GM12878 (cell line): ENCODE measurements at regions not wholly inside any gene's neighbourhood (a gene's known extent, or its start where the extent isn't known, plus 50 kb on each side); places are given as distances from the start of the nearest gene placed in this dataset.
"Not testable (repeated sequence)": the region's sequence is repeated elsewhere in the genome, so short reads cannot be mapped to it uniquely, and the experiment has no call there.

Experiments used
- ATAC-seq: fragments of 200-7000 bp; cut with Tn5 transposase; 3 replicates; pipeline ENCODE4 v1.9.1; 2020; ENCODE audit warnings: mild to moderate bottlenecking, moderate library complexity
- BruUV-seq: library from RNA; stranded (reverse); fragments of 400-500 nt; replicated peaks from 2 replicates; lab custom pipeline; 2021; lab: Mats Ljungman, UMichigan
- CTCF ChIA-PET: fragments of 300-600 bp; sonication (Branson Sonifier 250); formaldehyde crosslinking; extraction: SDS; loops from one replicate; lab custom pipeline; 2021; ENCODE audit warnings: inconsistent platforms; lab: Yijun Ruan, JAX
- POLR2A ChIA-PET: fragments of 350-600 bp; formaldehyde crosslinking; extraction: SDS; loops from one replicate; lab custom pipeline; 2021; ENCODE audit warnings: inconsistent platforms; lab: Charles Lee
- RAD21 ChIA-PET: fragments of 300-600 bp; sonication (Branson Sonifier 250); formaldehyde crosslinking; loops from one replicate; lab custom pipeline; 2023; ENCODE audit warnings: antibody characterized with exemption; ENCODE audit not compliant: unreplicated experiment; lab: Charles Lee
- SMC1A ChIA-PET: fragments of 300-600 bp; sonication (Branson Sonifier 250); formaldehyde crosslinking; loops from one replicate; lab custom pipeline; 2023; ENCODE audit not compliant: unreplicated experiment, uncharacterized antibody; lab: Charles Lee
- DNase-seq: peaks from one replicate; pipeline ENCODE4 v3.0.0-alpha.2; 2011; ENCODE audit warnings: low read depth, low spot score
- FAIRE-seq: peaks from 3 replicates; lab custom pipeline; 2011; peaks lifted over from hg19 to GRCh38; lab: Jason Lieb, UNC
- H2AFZ ChIP-seq: 2 replicates; pipeline ENCODE4 v1.6.0; 2011; ENCODE audit warnings: low read depth, low read length, control low read depth; ENCODE audit not compliant: control insufficient read depth
- H3K27ac ChIP-seq: 2 replicates; pipeline ENCODE4 v1.5.1; 2011; ENCODE audit warnings: control low read depth; ENCODE audit not compliant: control insufficient read depth, insufficient read depth
- H3K27me3 ChIP-seq, 2 experiments: replicated peaks in 1 of 2; 2 replicates each; pipeline versions ENCODE4 v1.6.0 to v1.6.1; 2011; ENCODE audit warnings: low read length in 1 of 2; ENCODE audit not compliant: control insufficient read depth in 2 of 2, insufficient read depth in 2 of 2
- H3K36me3 ChIP-seq, 2 experiments: 2 replicates each; pipeline ENCODE4 v1.5.1; 2011; ENCODE audit warnings: low read length in 1 of 2; ENCODE audit not compliant: control insufficient read depth in 2 of 2, insufficient read depth in 2 of 2
- H3K4me1 ChIP-seq: 2 replicates; pipeline ENCODE4 v1.6.1; 2011; ENCODE audit warnings: mild to moderate bottlenecking, low read length, moderate library complexity, mixed read lengths; ENCODE audit not compliant: control insufficient read depth, insufficient read depth
- H3K4me2 ChIP-seq: 2 replicates; pipeline ENCODE4 v1.6.0; 2011; ENCODE audit warnings: control low read depth; ENCODE audit not compliant: control insufficient read depth, insufficient read depth
- H3K4me3 ChIP-seq: fragments of 200-600 bp; sonication (generic); 2 replicates; pipeline ENCODE4 v1.5.1; 2016
- H3K79me2 ChIP-seq: 2 replicates; pipeline ENCODE4 v1.6.0; 2011; ENCODE audit warnings: low read length; ENCODE audit not compliant: control insufficient read depth, insufficient read depth
- H3K9ac ChIP-seq: 2 replicates; pipeline ENCODE4 v1.8.0; 2011; ENCODE audit warnings: low read length, control low read depth, mixed read lengths; ENCODE audit not compliant: control insufficient read depth, insufficient read depth
- H3K9me3 ChIP-seq: replicated peaks from 3 replicates; pipeline ENCODE4 v1.5.1; 2011; ENCODE audit warnings: mild to moderate bottlenecking, low read length; ENCODE audit not compliant: control insufficient read depth, insufficient read depth
- H4K20me1 ChIP-seq: 2 replicates; pipeline ENCODE4 v1.6.0; 2011; ENCODE audit not compliant: control insufficient read depth, insufficient read depth
- BCL3 ChIP-seq: IDR thresholded peaks from 2 replicates; pipeline ENCODE4 v1.6.1; 2011; ENCODE audit warnings: borderline replicate concordance, low read depth, mild to moderate bottlenecking, moderate library complexity, low read length; ENCODE audit not compliant: insufficient read depth, poor library complexity, severe bottlenecking
- E2F8 ChIP-seq: fragments of 450-650 bp; IDR thresholded peaks from 2 replicates; pipeline ENCODE4 v1.6.1; 2018; ENCODE audit warnings: mild to moderate bottlenecking, low read depth, moderate library complexity; ENCODE audit not compliant: partially characterized antibody
- HDGF ChIP-seq: fragments of 450-650 bp; IDR thresholded peaks from 2 replicates; pipeline ENCODE4 v1.6.1; 2016; ENCODE audit warnings: antibody characterized with exemption
- RELA ChIP-seq: fragments of 450-650 bp; IDR thresholded peaks from 2 replicates; pipeline ENCODE4 v1.8.0; 2014; ENCODE audit warnings: borderline replicate concordance; ENCODE audit not compliant: partially characterized antibody
- SPI1 ChIP-seq: IDR thresholded peaks from 2 replicates; pipeline ENCODE4 v1.6.1; 2011; ENCODE audit warnings: low read depth, mild to moderate bottlenecking, low read length, moderate library complexity, borderline replicate concordance; ENCODE audit not compliant: insufficient read depth
- TCF7 ChIP-seq: IDR thresholded peaks from 2 replicates; pipeline ENCODE4 v1.6.1; 2014; ENCODE audit warnings: antibody characterized with exemption, borderline replicate concordance
- WGBS: methylation state at CpG from one replicate; pipeline ENCODE4 v1.1.6; 2016; ENCODE audit warnings: low lambda C conversion rate; ENCODE audit not compliant: insufficient replicate concordance, insufficient coverage; ENCODE audit errors: missing lambda C conversion rate; 5-methylcytosine and 5-hydroxymethylcytosine counted together
- in situ Hi-C: fragments of 300-500 bp; cut with MboI; formaldehyde crosslinking; loops from 9 replicates; pipeline ENCODE4 v1.14.3; 2018; ENCODE audit warnings: mixed read lengths
- intact Hi-C: fragments of 100-400 bp; cut with micrococcal nuclease; formaldehyde crosslinking; loops from one replicate; pipeline ENCODE4 v1.14.2; 2022; ENCODE audit not compliant: unreplicated experiment

DNA sequence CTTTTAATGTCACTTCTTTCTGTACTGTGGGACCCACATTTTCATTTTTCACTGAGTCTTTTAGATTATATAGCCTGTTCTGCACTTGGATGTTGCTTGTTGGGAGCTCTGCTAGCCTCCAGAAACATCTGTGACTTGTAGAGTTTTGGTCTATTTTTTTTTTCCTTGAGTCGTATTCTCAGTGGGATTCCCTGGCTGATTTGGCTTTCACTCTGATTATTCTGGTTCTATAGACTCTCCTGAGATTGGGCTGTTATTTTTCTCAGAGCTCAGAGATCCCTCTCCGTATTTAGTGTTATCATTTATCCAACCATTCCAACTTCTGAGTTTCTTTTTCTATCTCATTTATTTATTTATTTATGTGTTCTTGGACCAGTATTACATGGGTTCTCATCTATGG is 339.3 kb downstream of the FAM170A start (continued):
- no peak for TF ChIP-seq BCL3
- TF ChIP-seq SPI1: no peak
- TF ChIP-seq E2F8: no peak
- no peak for TF ChIP-seq RELA
- TF ChIP-seq TCF7: no peak
- TF ChIP-seq HDGF: no peak

DNA sequence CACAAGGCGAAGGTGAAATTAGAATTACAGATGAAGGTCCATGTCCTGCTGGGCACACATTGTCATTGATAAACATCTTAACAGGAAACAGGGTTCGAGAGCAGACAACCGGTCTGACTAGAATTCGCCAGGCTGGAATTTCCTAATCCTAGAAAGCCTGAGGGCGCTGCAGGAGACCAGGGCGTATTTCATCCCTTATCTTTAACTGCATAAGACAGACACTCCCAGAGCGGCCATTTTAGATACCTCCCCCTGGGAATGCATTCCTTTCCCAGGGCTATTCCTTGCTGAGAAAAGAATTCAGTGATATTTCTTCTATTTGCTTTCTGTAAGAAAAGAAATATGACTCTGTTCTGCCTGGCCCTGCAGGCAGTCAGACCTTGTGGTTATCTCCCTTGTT is 357.7 kb downstream of the FAM170A start:
- intact Hi-C loops: not testable (repeated sequence)

More for the DNA sequence above, 357.7 kb downstream of the FAM170A start:
- FAIRE-seq, SMC1A ChIA-PET, H4K20me1 ChIP-seq, H3K27me3 ChIP-seq, BruUV-seq, CTCF ChIA-PET, H3K36me3 ChIP-seq, RAD21 ChIA-PET, H3K4me2 ChIP-seq, in situ Hi-C loops, H3K4me3 ChIP-seq, POLR2A ChIA-PET, H3K9me3 ChIP-seq, H3K79me2 ChIP-seq, ATAC-seq, H3K4me1 ChIP-seq, H3K27ac ChIP-seq, H3K9ac ChIP-seq, DNase-seq, H2AFZ ChIP-seq: not testable (repeated sequence)
- 53% methylated on average over 7 of the region's 7 CpGs for WGBS
